GM19025 (cell line): ENCODE measurements at regions not wholly inside any gene's neighbourhood (a gene's known extent, or its start where the extent isn't known, plus 50 kb on each side); places are given as distances from the start of the nearest gene placed in this dataset.

ENCODE experiments used
- ATAC-seq: cut with Tn5 transposase; IDR thresholded peaks from one replicate; pipeline ENCODE4 v1.9.1; 2021; ENCODE audit warnings: mild to moderate bottlenecking, low read depth, moderate library complexity; ENCODE audit not compliant: unreplicated experiment

DNA sequence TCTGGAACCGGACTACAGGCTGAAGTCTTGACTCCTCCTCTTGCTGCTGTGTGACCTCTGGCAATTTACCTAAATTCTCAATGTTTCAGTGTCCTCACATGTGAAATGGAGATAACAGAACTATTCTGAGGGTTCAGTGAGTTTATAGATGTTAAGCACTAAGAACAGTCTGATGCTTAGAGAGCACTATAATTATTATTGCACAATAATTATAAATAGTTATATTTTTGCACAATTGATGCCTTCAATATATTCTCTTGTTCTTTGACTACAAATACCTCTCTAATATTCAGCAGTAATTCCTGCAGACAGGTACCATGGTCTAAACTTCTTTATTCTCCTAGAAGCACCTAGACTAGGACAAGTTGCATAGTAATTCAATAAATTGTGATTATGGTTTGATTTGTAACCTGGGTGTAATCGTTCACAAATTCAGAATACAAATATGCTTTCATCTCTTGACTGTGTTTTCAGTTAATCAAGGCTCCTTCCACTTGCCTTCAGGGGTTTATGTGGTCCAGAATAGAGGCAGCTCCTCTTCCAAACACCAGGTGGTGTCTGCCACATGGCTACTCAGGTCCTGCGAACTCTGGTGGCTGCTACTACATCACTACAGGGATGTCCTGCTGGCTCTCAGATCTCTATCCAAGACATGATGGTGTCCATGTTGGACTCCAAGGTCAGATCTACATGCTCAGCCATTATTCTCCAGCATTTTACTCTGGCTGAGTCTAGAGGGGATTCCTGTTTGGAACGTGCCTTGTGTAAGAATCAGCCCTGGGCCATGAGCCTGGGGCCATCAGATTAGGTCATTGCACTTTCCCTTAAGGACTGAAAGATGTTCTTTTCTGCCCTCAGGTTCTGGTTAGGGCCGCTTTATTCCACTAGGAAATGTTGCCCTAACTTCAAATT, 103.4 kb downstream of the QRFPR start:
- ATAC-seq, result peak; percentile 37

DNA sequence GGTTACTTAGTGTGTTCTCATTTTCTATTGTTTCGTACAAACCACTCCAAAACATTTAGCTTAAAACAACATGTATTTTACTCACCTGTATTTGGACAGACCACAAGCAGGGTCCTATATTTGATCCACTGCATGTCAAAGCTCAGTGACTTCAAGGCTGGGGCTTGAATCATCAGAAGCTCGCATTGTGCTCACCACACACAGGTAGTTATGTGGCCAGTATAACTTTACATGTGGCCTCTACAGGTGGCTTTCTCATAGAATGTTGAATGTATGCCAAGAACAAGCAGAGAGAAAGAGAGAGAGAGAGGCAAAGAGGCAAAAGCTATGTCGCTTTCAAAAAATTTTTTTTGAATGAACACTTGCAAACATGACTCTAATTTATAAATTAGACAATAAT, 107.6 kb downstream of the QRFPR start:
- ATAC-seq, result no peak

DNA sequence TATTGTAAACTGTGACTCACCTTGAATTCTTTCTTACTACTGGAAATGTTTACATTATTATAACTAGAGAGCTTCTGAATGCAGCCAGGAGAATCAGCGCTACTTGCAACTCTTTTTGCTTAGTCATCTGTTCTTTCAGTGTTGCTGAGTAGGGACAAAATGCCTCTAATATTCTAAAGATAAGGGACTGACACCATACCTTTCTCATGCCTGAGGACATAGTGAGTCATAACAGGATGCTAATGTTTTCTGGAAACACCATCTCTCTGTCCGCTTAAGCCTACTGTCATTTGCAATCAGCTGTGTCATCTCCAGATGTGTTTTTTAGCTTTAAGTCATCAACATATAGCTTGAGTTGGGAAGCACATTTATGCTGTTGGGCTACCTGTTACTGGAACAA, 108.3 kb downstream of the QRFPR start:
- peak; percentile 68 for ATAC-seq

DNA sequence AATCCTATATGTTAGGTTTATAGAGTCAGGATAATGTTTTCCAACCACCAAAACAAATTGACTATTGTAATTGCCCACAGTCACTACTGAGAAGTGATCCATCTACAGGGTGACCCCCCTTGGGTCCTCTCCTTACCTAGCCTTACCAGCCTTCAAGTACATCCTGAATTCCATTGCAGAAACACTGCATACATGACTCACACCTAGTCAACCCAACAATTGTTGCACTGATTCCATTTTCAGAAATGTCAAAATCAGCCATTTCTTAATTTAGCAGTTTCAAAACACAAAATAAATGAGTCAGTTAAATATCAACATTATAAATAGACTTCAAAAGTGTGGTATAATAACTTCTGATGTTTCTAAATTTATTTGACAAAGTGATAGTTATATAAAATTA, 106.3 kb upstream of the TNIP3 start:
- ATAC-seq, result no peak

DNA sequence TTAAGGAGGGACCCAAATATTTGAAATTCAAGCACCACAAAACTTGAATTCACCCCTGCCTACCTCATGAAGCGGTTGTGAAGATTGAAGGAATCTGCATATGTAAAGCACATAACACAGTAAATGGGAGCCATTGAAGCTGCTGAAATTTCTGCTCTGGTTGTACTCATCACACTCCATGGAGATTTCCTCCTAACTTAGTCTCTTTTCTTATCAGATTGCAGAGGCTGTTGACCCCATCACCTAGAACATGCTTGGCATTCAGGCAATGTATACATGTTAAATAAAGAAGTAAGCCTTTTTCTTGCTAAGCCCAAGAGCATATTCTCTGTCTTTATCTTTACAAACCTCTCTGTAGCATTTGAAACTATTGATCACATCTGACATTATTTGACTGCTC, 104.9 kb upstream of the TNIP3 start:
- ATAC-seq, result no peak

DNA sequence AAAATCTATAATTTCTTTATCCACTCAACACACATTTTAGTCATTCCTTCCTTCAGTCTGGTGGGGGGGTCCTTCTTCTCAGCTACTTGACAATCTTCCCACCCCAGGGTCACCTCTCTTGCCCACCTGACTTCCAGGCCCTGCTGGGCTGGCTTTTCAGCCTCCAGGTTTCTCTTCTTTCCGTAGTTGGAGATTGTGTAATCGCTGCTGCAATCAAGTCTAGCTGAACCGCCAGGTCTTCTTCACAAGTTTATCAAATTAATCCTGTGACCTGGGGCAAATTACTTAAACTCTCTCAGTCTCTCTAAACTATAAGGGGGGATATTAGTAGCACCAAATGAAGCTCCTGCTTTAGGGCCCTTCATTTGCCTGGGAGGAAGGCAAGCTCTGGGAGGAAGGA, 102.9 kb upstream of the TNIP3 start:
- ATAC-seq, result no peak

DNA sequence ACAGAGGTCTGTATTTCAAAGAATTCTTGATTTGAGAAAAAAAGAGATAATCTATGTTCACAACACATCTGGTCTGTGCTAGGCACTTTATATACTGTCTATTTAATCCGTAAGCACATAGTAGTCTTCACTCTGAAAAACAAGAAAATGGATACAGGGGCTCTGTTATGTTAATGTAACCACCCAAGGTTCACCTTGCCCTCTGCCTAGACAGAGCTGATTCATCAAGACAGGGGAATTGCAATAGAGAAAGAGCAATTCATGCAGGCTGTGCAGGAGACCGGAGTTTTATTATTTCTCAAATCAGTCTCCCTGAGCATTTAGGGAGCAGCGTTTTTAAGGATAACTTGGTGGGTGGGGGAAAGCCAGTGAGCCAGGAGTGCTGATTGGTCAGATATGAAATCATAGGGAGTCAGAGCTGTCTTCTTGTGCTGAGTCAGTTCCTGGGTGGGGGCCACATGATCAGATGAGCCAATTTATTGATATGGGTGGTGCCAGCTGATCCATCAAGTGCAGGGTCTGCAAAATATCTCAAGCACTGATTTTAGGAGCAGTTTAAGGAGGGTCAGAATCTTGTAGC, 92.9 kb upstream of the TNIP3 start:
- ATAC-seq, result peak; percentile 1

DNA sequence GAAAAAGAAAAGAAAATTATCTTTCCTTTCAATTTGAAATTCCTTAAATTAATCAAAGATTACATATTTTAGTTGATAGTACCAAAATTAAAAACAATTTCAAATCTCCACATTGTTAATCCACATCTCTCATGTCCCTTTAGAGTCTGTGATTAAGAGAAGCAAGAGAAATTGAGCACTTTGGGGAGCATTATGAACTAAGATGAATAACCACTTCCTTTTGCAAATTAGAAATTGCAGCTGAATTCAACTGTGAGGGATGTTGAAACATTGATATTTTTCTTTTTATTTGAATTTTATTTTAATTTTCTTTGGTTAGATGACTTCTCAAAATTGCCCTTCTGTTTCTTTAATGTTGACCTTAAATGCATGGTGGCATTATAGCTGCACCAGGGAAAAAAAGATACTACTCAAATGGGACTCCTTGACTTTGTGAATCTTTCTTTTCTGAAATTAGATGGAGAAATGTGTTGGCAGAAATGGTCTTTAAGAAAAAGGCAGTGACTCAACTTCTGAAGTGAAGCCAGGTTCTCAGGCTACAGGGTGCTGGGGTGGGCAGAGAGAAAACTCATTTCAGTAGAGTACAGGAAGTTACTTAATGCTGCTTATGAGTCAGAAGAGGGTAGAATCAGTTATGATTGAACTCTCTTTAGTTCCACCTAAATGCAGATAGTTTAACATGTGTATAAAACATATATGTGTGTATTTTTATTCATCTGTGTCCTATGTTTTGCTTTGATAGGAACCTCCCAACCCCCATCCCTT, 92.0 kb upstream of the TNIP3 start:
- peak; percentile 97 for ATAC-seq

DNA sequence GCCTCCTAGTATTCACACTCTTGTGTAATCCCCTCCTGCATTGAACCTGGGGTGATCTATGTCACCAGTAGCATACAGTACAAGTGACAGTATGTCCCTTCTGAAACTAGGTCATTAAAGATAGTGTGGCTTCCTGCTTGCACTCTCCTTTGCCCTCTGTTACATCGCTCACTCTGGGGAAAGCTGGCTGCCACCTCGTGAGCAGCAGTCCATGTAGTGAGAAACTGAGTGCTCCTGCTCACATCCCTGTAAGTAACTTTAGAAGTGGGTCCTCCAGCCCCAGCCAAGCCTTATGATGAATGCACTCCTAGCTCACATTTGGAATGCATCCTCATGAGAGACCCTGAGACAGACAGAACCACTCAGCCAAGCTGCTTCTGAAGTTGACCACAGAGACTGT, 89.8 kb upstream of the TNIP3 start:
- no peak for ATAC-seq

DNA sequence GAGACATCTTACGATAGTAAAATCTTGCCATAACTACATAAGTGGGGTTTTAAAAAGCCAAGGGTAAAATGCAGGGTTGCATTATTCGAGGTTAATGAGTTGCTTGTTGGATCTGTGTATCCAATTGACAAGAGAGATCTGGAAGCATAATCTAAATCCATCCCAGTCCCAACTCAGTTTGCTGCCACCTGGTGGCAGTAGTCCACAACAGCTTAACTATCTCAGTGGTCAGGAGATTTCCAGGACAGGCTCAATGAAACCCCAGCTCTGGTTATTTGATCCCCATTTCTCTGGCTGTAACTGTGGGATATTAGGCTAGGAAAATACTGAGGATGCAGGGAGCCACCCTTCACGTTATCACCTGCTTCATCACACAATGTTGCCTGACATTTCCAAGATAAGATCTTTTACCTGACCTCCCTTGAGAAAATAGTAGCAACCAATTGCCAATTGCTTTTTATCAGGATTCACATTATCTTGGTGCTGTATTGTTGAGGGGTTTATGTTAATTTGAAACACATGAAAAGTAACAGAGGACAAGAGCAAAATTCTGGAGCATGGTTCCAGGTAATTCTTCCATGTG, 88.2 kb upstream of the TNIP3 start:
- ATAC-seq, result no peak

DNA sequence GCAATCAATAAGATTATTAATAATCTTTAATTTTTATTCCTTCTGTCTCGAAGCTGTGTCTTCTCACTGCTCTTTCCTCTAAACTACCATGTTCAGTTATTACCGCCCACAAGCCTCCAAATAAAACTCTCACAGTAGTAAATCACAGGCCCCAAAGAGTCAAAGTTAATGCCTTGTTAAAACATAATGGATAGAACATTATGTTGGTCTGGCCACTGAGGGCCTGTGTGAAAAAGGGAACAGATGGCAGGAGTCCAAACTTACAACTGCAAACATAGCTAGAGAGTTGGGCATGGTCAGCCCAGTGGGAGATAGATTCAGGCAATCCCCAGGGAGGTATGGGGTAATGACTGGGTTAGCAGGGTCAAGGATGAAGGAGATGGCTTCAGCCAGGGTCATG, 84.6 kb upstream of the TNIP3 start:
- ATAC-seq, result no peak

DNA sequence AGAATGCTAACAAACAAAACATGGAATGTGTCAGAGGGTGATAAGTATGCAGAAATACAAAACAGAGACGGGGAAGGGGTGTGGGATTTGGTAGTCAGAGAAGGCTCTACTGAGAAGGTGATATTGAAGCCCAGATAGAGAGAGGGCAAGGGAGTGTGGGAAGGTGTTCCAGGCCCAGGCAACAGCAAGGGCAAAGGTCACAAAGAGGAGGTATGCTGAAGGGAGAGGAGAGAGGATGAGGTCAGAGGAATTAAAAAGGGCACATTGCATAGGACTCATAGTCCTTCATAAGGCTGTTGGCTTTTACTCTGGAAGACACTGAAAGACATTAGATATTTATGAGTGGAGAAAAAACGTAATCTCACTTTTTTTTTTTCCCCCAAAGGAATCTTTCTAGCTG, 82.6 kb upstream of the TNIP3 start:
- no peak for ATAC-seq

DNA sequence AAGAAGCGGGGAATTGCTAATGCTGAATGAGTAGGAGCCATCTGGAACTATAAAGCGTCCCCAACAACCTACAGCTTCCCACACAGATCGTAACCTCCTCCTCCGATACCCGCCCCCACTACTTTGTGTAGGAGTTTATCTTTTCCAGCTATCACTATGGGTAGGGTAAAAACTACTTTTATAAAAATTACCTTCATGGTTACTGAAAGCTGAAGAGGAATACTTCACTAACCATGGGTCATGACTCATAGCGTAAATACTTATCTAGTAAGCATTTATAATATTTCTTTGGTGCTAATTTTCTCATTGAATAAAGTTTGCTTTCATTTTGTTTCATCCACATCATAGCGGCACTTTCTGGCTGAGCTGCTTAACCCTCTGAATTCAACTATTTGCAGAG, 79.4 kb upstream of the TNIP3 start:
- ATAC-seq, result no peak

DNA sequence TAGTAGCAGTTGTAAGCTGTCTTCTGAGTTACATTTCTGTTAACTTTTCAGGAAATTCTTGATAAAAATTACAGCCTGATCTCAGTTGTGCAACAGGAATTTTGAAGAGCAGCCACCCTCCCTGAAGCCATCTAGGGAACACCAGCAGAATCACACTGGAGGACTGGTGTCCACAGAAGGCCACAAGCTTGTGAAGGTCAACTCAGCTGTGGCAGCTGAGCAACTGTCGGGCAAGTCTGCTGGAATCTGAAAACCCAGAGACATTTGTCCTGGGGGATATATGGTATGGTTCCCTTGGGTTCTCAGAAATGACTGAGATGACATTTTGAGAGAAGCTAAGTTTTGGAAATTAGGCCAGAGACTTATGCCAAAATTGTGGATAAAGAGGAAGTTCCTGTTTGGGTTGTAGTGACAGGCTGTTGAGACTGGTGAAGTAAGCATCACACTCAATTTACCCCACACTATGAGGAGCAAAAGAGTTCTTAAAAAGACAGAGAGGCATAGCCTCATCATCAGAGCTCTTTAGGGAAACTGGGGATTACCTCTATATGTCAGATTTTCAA, 78.1 kb upstream of the TNIP3 start:
- no peak for ATAC-seq

DNA sequence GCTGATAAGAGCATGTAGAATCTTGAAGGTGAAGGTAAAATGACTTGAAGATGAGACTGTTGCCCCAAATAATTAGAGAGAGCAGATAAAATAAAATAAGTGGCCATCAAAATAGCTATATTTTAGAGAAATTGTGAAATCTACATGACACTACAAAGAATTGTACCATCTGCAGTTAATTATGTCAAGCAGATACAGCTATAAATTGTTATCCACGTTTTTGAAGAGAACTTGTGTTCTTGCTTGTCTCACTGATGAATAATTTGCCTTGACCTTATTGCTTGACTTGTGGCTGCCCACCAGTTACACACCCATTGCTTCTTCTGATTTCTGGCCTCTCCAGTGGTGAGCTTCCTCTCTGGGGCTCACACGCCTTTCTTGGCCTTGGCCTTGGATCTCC, 75.8 kb upstream of the TNIP3 start:
- no peak for ATAC-seq

DNA sequence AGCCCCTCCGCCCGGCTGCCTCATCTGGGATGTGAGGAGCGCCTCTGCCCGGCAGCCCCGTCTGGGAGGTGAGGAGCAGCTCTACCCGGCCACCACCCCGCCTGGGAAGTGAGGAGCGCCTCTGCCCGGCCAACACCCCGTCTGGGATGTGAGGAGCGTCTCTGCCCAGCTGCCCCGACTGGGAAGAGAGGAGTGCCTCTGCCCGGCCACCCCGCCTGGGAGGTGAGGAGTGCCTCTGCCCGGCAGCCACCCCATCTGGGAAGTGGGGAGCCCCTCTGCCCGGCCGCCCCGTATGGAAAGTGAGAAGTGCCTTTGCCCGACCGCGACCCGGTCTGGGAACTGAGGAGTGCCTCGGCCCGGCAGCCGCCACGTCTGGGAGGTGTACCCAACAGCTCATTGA, 74.3 kb upstream of the TNIP3 start:
- no peak for ATAC-seq

DNA sequence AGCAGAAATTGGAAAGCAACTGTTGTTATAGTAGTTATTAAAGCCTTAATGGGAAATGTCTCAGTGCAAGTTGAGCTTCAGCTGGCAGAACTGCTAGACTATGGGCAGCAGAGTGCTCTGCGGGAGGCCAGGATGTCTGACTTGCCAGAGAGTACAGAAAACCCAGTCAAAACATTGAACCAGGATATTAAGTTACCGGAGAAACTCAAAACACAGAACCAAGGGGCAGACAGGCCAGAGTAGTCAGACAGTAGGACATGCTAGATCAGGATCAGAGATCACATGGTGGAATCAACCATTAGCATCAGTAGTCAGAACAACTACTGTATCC, 72.9 kb upstream of the TNIP3 start:
- ATAC-seq, result no peak

DNA sequence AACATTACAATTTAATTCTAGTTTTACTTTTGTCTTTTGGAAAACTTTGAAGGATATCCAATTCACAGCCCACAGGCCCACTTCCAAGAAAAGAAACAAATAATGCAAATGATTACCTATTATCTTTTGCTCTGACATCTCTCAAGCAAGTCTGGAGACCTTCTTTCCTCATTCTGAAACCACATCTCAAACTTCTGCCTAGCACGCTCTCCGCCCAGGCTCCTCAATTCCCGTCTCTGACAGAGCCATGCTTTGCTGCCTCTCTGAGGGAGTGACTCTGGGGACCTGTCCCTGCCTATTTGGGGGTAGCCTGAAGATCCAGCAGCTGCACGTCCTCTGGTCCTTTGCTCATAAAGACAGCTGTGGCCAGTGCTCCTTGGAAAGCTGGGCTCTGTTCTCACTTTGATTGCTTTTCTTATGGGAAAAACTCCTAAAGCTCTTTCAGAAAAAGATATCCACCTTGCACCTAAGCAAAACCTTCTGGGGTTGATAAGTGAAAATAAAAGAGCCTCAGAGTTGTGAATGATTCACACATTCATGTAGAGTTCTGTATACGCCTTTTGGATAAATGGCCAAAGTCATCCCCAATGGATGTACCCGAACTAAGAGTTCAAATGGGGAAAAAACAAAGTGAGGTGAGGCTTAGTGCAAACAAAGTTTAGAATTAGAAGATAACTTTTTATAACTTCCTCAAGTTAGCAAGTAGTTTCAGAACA, 72.4 kb upstream of the TNIP3 start:
- no peak for ATAC-seq

DNA sequence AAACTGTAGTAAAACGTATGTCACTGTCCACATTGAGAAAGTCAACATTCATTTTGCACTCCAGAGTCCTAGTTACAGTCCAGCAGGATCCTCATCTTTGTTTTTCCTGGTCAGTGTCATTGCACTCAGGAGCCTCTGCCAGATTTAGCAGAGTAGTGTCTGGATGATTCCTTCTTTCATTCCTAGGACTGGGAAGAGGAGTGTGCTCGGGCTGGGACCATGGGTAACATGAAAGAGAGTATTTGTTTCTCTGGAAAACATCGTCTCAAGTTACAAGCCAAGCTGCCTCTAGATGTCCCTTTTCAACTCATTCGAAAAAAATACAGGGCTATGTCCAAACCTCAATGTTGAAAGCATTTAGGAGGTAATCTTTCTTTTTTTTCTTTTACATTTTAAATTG, 69.9 kb upstream of the TNIP3 start:
- no peak for ATAC-seq

DNA sequence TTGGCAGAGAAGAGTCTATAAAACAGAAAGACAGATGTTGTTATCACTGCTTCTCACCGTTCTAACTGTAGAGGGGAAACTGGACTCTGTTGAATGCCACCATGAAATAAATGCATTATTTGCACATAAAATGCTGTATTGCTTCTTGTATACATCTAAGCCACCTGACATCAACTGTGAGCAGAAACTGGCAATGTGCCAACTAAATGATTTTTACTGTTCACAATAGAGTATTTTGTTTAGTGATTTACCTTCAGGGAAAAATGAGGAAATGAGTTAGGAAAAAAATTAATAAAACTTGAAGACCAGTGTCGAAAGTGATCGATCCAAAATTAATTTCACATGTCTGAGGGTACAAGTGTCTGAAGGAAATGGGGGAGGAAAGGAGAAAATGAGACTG, 65.9 kb upstream of the TNIP3 start:
- no peak for ATAC-seq
